NCI-H345 (cell line): ENCODE measurements at regions not wholly inside any gene's neighbourhood (a gene's known extent, or its start where the extent isn't known, plus 50 kb on each side); places are given as distances from the start of the nearest gene placed in this dataset.
"Not testable (repeated sequence)": the region's sequence is repeated elsewhere in the genome, so short reads cannot be mapped to it uniquely, and the experiment has no call there.

Experiments used
- DNase-seq: peaks from one replicate; lab custom pipeline; 2025; lab: John Stamatoyannopoulos, UW

DNA sequence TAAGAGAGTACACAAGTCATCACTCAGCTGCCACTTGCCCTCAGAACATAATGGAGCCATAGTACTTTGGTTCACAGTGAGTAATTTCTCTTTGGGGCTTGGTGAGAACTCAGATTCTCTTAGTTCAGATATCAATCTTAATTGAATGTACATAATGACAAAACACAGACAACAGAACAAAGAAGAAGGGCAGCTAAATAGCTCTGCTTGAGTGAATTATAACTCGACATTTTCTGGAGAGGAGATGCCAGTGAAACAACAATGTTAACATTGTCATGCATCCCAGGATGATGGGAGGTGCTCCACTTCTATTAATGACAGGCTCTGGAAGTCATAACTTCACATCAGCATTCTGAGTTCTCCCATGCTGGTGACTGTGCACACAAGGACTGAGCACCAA lies 508.1 kb downstream of the TMEM135 start:
- DNase-seq: no peak

DNA sequence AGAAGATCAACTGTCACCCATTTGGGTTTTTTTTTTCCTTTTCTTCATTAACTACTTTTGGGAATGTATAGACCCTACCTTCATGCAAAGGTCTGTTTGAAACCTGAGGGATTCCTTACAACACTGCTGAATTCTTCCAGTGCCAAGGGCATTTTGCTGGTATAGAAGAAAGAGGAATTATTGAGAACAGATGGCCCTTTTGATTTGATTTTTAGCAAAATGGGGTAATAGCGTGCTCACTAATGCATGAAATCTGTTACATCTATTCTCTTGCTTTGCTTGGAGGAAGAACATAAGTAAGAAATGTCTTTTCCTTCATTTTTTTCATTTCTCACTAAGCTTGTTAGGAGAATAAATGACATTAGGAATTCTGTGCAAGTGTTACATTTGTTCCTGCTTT lies 501.9 kb downstream of the TMEM135 start:
- DNase-seq: no peak

DNA sequence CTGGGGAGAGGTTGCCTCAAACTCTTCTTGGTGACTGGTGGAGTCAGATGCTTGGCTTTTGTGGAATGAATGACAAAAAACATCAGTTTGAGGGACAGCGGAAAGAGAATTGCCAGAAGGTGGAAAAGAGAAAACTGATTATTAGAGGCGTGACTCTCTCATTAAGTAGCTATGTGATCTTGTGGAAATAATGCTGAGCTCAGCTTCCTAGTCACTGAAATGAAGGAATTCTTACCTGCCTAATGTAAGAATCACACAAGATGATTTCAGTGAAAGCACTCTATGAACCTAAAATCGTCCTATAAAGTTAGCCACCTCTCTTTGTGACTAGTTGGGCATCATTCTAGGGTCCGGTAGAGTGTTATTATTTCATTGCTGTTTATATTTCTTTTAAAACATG lies 498.8 kb downstream of the TMEM135 start:
- no peak for DNase-seq

DNA sequence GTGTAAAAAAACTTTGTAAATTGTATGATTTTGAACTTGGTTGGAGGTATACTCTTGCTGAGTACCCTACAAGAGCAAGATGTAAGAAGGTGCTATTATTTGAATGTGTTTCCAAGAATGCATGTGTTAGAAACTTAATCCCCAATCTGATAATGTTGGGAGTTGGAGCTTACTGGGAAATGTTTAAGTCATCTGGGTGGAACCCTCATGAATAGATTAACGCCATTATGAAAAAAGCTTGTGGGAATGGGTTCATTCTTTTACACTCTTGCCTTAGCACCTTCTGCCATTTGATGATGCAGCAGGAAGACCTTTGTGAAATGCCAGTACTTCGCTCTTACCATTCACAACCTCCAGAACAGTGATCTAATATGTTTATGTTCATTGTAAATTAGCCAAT lies 498.3 kb downstream of the TMEM135 start:
- DNase-seq: no peak

DNA sequence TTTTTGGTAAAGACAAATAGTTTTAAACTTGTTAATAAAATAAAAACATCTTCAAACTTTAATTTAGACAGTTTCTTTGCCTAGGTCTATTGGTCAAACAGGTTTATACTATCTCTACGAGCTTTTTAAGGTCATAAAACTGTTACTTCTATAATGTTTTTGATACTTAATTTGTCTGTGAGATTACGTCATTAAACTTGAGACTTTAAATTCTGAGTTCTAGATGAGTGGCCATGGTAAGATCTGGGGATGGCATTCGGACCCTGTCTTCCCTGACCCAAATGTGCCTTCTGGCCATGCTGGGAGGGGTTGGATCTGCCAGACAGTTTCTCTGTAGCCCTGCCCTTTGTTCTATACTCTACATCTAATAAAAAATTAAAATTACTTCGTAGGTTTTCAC lies 497.8 kb downstream of the TMEM135 start:
- no peak for DNase-seq

DNA sequence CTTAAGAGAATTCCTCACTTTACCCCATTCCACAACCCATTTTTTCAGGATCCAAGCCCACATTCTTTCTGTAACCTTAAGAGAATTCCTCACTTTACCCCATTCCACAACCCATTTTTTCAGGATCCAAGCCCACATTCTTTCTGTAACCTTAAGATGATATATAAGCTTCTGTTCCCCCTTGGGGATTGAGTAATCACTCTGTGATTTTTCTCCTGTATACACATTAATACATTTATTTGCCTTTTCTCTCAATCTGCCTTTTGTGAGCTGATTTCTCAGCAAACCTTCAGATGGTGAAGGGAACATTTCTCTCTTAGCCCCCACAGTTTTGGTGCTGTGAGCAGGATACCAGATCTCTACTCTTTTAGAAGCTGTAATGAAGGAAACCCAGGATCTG lies 494.1 kb downstream of the TMEM135 start:
- not testable (repeated sequence) for DNase-seq

DNA sequence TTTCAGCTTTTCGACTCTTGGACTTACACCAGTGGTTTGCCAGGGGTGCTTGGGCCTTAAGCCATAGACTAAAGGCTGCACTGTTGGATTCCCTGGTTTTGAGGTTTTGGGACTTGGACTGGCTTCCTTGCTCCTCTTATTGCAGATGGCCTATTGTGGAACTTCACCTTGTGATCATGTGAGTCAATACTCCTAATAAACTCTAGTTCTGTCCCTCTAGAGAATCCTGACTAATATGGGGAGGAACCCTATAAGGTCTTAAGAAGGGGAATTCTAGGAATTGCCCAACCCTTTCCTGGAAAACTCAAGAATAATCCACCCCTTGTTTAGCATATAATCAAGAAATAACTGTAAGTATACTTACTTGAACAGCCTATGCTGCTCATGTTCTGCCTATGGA lies 491.8 kb downstream of the TMEM135 start:
- no peak for DNase-seq

DNA sequence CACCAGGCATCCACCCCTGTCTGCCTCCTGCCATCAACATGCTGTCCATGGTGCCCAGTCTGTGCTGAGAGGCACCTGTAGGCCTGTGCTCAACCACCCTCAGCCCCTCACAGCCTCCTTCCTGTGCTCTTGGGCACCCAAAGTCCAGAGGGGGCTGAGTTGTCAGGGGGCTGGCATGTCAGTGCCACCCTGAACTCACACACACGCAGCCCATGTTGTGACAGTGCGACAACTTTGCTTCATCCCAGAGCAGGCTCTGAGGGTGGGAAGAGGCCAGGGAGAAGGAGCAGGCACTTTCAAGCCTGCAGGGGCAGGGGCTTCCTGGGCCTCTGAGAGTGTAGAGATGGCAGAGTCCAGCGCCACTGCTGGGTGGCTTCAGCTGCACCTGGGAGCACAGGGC lies 491.0 kb downstream of the TMEM135 start:
- no peak for DNase-seq

DNA sequence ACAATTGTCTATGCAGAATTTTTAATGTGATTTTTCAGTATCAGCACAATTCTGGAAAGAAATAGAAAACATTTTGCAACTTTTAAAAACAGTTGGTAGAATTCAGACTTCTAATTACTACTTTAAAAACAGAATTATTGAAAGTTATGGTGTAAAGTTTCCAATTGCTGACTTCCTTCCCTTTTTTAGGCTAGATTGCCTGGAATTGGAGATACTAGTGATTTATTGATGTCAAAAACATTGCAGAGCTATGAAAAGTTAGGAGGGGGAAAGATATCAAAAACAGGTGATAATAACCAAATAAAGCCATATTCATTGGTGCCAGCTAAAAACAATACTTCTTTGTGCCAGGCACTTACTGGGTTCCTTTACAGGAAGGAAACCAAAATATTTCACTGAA lies 485.5 kb downstream of the TMEM135 start:
- no peak for DNase-seq

DNA sequence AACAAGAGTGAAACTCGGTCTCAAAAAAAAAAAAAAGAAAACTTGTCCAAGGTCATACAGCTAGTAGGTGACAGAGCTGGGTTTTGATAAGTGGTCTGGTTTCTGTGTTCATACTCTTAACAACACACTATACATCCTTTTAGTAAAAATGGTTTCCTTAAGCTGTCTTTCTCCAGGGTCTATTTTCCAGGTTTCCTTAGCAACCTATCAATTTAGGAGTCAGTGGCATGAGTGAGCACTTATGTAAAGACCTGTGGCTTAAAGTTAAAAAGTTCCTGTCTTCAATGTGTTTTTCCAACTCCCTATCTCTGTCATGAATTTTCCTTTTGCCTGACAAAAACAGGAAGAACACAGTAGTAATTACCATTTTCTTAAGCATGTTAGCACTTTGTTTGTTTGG lies 480.5 kb downstream of the TMEM135 start:
- DNase-seq: no peak

DNA sequence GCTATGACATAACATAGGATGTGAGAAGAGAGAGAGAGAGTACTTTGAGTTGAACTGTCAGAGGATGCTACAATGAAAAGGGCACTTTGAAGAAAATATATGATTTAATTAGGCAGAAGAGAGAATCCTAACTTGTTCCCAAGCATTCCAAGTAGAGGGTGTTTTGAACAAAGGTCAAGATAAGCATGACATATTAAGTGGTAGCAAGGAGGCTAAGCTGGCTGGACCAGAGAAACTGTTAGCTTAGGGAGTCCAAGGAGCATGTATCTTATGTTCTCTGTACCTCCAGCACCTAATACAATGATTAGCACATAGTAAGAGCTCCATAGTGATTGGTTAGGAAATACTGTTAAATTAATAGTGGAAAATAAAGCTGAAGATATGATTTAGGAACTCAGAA lies 479.6 kb downstream of the TMEM135 start:
- no peak for DNase-seq

DNA sequence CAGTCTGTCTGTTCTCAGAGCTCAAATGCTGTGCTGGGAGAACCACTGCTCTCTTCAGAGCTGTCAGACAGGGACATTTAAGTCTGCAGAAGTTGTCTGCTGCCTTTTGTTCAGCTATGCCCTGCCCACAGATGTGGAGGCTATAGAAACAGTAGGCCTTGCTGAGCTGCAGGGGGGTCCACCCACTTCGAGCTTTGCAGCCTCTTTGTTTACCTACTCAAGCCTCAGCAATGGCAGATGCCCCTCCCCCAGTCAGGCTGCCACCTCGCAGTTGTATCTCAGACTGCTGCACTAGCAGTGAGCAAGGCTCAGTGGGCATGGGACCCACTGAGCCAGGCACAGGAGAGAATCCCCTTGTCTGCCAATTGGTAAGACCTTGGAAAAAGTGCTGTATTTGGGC lies 470.0 kb downstream of the TMEM135 start:
- peak; percentile 43 for DNase-seq

DNA sequence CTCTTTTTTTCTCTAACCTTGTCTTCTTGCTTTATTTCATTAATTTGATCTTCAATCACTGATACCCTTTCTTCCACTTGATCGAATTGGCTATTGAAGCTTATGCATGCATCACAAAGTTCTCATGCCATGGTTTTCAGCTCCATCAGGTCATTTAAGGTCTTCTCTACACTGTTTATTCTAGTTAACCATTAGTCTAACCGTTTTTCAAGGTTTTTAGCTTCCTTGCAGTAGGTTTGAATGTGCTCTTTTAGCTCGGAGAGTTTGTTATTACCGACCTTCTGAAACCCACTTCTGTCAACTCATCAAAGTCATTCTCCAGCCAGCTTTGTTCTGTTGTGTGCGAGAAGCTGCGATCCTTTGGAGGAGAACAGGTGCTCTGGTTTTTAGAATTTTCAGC lies 469.2 kb downstream of the TMEM135 start:
- DNase-seq: not testable (repeated sequence)

DNA sequence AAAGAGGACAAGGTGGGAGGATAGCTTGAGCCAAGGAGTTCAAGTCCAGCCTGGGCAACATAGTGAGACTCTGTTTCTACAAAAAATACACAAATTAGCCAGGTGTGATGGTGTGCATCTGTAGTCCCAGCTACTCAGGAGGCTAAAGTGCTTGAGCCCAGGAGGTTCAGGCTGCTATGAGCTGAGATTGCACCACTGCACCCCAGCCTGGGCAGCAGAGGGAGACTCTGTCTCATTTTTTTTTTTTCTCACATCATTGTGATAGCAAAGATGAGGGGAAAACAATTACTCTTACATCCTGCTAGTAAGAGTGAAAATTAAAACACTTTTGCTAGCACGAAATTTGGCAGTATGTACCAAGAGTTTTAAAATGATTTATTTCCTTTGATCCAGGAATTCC lies 463.7 kb downstream of the TMEM135 start:
- DNase-seq: no peak

DNA sequence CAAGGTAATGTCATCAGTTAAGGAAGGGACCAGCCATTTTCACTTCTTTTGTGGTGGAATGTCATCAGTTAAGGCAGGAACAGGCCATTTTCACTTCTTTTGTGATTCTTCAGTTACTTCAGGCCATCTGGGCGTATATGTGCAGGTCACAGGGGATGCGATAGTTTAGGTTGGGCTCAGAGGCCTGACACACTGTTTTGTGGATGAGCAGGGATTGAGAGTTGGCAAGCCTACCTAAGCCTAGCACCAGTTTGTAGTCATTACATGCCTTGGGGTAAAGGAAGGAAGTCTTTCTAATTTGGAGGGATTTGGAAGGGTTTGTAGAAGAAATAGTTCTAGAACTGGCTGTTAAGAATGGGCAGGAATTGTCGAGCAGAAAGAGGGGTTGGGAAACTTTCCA lies 457.2 kb downstream of the TMEM135 start:
- not testable (repeated sequence) for DNase-seq

DNA sequence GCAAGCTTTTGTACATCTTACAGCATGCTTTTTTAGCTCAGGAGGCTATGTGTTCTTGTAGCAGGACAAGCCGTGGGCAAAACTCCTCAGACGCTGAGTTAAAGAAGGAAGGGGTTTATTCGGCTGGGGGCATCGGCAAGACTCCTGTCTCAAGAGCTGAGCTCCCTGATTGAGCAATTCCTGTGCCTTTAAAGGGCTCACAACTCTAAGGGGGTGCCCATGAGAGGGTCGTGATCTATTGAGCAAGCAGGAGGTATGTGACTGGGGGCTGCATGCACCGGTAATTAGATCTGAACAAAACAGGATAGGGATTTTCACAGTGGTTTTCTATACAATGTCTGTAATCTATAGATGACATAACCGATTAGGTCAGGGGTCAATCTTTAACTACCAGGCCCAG lies 456.3 kb downstream of the TMEM135 start:
- not testable (repeated sequence) for DNase-seq

DNA sequence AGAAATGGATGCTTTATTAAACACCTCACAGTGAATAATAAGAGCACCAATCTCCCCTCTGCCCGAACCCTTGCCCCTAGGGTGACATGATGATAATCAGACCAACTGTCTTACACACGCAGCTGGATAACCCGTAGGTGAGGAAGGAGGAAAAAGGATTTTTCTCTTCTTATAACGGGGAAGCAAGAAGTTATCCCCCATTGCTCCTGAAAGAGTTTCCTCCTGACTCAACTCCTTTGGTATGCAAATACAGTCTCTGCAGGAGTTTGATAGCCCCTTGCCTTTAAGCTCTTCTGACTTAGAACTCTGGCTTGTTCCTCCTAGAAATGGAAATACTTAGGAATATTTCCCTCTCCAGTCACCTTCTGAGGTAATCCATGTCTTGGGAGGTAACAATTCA lies 455.8 kb downstream of the TMEM135 start:
- DNase-seq: no peak

DNA sequence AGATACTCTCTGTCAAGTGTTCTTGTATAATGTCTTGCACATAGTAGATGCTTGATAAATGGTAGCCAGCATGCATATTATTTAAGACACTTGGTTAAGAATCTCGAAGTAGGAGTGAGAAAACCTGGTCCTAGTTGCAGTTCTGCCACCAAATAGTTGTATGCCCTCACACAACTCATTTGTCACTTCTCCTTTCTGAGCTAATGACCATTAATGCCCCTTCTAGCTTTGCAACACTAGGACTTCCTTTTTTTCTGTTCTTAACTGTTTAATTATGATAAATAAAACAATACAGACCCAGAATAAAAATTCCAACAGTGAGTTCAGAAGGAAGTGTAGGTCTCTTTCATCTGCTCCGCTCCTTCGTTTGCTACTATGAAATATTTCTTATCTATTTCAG lies 453.6 kb downstream of the TMEM135 start:
- DNase-seq: no peak

DNA sequence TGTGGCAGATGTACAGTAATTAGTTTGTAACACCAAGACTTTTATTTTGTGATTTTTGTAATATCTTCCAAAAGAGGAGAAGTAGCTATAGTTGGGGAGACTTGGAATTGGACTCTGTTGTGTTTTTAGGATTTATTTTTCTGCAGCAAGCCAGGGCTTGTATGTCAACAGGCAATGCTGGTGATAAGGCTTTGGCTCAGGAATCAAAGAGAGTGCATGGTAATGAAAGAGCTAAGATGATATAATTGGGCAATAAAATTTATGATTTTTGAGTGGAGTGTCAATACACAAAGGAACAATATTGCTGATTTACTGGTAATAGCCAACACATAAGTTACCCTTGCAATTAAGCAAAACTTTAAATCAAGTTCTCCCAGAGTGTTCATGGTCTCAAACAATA lies 452.9 kb downstream of the TMEM135 start:
- DNase-seq: no peak

DNA sequence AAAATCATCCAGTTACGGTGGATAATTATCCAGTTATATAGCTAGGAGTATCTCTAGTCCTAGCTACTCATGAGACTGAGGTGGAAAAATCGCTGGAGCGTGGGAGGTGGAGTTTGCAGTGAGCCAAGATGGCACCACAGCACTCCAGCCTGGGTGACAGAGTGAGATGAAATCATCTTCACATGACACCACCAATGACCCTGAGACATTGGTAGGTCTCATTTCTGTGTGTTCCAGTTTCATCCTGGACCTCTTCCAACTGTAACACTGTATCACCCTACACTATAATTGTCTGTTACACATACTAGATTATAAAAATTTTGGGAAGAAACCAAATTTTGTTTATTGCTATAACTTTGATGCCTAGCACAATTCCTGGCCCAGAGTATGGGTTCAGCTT lies 446.8 kb downstream of the TMEM135 start:
- no peak for DNase-seq

DNA sequence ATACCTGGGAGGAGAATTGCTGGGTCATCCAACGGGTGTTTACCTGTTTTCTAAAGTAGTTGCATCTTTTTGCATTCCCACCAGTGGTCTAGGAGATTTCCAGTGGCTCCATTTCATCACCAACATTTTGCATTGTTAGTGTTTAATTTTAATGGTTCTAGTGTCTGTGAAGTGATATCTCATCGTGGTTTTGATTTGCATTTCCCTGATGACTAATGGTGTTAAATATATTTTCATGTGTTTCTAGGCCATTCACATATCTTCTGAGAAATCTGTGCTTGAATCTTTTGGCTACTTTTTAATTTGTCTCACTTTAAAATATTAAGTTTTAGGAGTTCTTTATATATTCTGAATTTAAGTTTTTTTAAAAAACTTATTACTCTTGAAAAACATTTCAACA lies 439.6 kb downstream of the TMEM135 start:
- no peak for DNase-seq

DNA sequence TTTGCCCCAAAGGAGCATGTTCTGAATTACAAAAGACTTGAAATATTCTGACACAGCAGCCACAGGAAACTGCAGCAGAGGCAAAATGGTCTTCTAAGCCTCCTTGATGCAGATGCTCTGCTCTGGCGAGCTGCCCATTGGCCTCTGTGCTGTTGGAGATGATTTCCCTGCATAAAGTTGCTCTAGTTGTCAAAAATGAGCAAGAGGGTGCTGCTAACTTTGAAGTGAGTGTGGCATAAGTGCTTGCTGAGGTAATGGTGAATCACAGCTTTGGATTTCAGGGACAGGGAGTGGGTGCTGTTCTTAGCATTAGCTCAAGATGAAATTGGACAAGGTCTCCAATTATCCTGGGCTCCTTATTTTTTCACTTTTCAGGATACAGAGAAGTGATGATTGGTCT lies 435.4 kb downstream of the TMEM135 start:
- DNase-seq: no peak

DNA sequence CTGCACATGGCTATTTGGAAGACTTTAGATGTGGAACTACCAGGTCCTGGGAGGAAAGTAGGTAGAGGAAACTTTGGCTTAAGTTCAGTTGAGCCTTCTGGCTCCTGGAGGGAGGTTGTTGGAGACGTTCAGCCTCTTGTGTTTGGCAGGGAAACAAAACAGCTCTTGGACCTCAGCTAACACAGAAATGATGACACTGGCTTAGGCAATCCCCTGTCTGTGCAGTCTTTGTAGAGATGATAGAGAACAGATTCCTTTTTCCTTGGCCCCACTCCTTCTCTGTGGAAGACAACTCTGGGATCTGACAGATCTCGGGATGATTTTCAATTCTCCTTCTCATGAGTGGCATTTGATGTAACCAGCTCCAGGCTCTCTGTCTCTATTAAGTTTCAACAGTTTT lies 428.5 kb downstream of the TMEM135 start:
- no peak for DNase-seq

DNA sequence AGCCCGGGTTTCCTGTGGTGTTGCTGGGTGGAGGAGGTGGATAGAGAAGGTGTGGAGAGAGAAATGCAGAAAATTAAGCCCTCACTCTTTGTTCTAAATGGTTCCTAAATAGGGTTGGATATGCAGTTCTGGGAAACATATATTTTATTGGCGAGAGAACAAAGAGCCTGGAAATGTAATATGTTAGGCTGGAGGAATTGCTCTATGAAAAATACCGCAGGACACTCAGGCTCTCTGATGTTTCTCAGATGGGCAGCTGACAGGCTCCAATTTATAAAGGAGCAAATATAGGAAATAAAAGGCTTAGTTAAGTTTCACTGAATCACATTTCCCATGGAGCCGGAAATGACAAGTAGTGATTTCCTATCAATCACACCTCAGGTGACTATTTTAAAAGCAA lies 428.0 kb downstream of the TMEM135 start:
- DNase-seq: no peak

DNA sequence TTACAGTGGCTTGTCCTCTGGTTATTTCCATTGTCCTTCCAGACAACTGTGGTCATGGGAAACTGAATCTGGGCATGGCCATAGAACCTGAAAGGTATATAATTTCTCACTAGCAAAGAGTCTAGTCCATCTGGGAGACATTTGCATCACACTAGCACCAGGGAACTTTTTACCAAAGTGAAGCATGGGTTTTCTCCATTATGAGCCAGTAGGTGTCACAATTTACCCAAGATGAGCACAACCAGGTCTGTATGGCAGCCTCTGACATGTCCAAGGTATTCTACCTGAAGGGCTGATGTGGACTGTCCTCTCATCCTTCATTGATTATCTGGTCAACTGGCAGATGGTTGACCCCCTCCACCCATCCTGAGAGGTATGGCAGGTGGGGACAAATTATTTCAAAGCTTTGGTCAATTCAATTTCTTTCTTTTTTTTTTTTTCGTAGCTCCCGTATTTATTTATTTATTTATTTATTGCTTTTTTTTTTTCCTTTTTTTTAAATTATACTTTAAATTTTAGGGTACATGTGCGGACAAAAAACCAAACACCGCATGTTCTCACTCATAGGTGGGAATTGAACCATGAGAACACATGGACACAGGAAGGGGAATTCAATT lies 425.9 kb downstream of the TMEM135 start:
- peak; percentile 54 for DNase-seq
